ENCODE measurements at regions not wholly inside any gene's neighbourhood (a gene's known extent, or its start where the extent isn't known, plus 50 kb on each side); places are given as distances from the start of the nearest gene placed in this dataset.
"Not testable (repeated sequence)": the region's sequence is repeated elsewhere in the genome, so short reads cannot be mapped to it uniquely, and the experiment has no call there.

GRCh38 chr3:4078903-4079302 is 224.3 kb upstream of the SETMAR start:
- no peak overlapping the region for H3K4me3 ChIP-seq (ENCODE audit: low read length)
- DNase-seq (ENCODE audit: low read depth), result no peak
- no peak for TF ChIP-seq CTCF (conservative IDR thresholded peaks at IDR 0.05; ENCODE audit: low read length)

- no peak overlapping the region for H3K4me3 ChIP-seq (ENCODE audit: low read length)
Observed at GRCh38 chr3:4079339-4080195, 223.6 kb upstream of the SETMAR start.

GRCh38 chr3:4083225-4084015 is 219.7 kb upstream of the SETMAR start:
- DNase-seq (ENCODE audit: low read depth), result no peak
- no peak for TF ChIP-seq CTCF (conservative IDR thresholded peaks at IDR 0.05; ENCODE audit: low read length)
- no peak overlapping the region for H3K4me3 ChIP-seq (ENCODE audit: low read length)

More at GRCh38 chr3:4079339-4080195, 223.6 kb upstream of the SETMAR start:
- DNase-seq (ENCODE audit: low read depth), result no peak
- TF ChIP-seq CTCF (conservative IDR thresholded peaks at IDR 0.05; ENCODE audit: low read length), result no peak

GRCh38 chr3:4084271-4084670 is 218.9 kb upstream of the SETMAR start:
- no peak overlapping the region for H3K4me3 ChIP-seq (ENCODE audit: low read length)
- TF ChIP-seq CTCF (conservative IDR thresholded peaks at IDR 0.05; ENCODE audit: low read length), result no peak
- DNase-seq (ENCODE audit: low read depth), result no peak

GRCh38 chr3:4086662-4087061 is 216.5 kb upstream of the SETMAR start:
- DNase-seq (ENCODE audit: low read depth); H3K4me3 ChIP-seq (ENCODE audit: low read length): not testable (repeated sequence)

GRCh38 chr3:4091786-4092185 is 211.4 kb upstream of the SETMAR start:
- no peak overlapping the region for H3K4me3 ChIP-seq (ENCODE audit: low read length)
- no peak for TF ChIP-seq CTCF (conservative IDR thresholded peaks at IDR 0.05; ENCODE audit: low read length)
- DNase-seq (ENCODE audit: low read depth), result no peak

- DNase-seq (ENCODE audit: low read depth), result no peak
- TF ChIP-seq CTCF (conservative IDR thresholded peaks at IDR 0.05; ENCODE audit: low read length), result no peak
- no peak overlapping the region for H3K4me3 ChIP-seq (ENCODE audit: low read length)
Observed at GRCh38 chr3:4097801-4098200, 205.4 kb upstream of the SETMAR start.

All from AG10803 (cell line).